ENCODE measurements at regions not wholly inside any gene's neighbourhood (a gene's known extent, or its start where the extent isn't known, plus 50 kb on each side); places are given as distances from the start of the nearest gene placed in this dataset.

DNA sequence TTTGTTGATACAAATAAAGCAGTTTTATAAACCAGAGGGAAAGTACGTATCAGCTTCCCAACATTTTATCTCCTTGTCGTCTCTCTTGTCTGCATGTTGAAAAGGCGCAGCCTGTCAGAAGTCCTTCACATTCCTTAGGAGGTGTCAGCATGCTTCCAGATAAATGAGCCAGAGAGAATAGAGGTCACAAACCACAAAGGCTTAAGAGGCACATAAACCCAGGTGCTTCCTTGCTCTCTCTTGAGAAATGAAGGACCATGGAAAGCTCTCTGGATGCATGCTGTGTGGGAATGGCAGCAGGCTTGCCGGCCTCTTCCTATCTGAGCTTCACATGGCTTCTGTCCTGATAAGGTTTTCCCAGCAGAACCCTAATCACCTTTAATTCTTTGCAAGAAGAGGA is 448.5 kb downstream of the XPNPEP1 start:
- DNase-seq, result no peak

DNA sequence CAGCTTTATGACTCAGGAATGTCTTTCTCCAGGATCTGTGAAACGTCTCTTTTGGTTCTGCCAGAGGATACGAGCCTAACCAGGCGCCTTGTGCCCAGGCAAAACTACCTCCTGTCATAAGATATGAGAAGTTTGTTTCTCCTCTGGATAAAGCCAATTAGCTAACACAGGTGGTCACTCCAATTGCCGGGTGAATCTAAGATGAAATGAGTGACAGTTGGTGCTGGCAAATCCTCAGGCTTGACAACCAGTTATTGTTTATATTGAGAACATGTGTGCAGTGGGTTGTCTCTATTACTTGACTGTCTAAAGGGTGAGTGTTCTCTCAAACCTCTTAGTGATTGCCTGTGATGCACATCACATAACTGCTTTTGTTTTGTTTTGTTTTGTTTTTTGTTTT is 449.1 kb downstream of the XPNPEP1 start:
- no peak for DNase-seq

DNA sequence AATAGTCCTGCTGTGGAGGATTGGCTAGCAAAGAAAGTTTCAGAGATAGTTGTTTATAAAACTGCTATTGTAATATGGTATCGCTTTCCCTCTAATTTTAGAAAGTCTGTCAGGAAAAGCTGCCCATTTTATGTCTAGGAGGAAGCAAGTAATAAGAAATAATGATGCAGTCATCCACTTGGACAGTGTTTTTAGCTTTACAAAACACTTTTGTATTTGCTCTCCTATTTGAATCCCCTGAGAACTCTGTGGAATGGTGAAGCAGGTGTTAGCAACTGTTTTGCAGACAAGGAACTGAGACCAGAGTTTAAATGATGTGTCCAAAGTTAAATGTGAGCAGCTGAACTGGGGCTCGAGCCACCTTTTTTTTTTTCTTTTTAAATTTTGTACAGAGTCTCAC is 455.8 kb downstream of the XPNPEP1 start:
- DNase-seq, result no peak

DNA sequence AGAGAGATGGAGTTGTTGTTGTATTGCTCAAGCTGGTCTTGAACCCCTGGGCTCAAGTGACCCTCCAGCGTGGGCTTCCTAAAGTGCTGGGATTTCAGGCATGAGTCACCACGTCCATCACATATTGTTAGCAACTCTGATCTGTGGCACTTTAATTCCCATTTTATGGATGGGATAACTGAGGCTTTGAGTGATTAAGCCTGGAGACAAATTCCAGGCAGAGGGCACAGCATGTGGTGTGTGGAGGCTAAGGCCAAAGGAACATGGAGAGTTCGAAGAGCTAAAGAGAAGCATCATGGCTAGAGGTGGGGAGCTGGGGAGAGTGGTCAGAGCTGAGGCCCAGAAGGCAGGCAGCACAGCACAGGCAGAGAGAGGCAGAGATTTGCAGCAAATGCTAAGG is 458.4 kb downstream of the XPNPEP1 start:
- DNase-seq, result no peak

DNA sequence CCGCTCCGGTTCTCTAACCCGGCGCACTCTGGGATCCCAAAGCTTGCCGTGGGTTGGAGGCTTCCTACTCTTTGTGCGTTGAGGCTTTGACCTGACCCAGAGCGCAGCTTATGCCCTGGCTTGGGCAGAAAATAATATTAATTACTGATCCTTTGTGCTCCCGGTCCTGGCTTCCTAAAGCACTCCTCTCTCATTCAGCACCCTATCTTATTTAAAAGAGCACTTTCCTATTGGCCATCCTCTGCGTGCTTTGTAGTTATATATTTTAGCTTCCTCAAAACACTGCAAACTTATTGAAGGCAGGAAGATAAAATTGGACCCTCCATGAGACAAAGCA is 466.0 kb downstream of the XPNPEP1 start:
- DNase-seq, result no peak

DNA sequence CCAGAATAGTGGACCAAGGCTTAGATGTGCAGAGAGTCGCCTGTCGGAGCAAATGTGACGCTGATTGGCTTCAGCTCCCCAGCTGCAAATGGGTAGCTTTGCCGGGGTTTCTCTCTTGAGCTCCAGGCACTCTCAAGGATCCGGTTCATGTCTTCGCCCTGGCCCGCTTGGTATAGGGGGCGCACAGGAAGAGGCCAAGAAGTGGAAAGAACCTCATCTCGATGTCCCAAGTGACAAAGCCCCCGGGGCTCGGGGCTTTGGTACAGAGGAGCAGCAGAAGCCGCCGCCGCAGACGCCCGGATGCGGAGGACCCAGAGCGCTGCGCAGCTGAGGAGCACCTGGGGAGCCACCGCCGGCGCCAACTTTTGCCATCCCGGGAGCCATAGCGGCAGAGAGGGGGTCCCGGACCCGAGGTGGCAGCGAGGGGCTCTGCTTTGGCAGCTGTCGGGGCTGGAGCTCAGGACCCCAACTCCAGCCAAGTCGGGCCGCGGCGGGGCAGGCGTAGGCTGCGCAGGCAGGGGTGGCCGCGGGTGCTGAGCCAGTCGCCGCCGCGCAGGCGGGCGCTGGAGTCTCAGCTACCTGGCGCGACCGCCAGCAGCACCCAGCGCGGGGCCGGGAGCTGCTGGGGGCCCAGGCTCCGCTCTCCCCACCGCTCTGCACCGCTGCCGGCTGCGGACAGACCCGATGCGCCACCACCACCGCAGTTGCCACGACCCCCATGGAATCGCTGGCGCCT is 466.6 kb downstream of the XPNPEP1 start:
- no peak for DNase-seq

DNA sequence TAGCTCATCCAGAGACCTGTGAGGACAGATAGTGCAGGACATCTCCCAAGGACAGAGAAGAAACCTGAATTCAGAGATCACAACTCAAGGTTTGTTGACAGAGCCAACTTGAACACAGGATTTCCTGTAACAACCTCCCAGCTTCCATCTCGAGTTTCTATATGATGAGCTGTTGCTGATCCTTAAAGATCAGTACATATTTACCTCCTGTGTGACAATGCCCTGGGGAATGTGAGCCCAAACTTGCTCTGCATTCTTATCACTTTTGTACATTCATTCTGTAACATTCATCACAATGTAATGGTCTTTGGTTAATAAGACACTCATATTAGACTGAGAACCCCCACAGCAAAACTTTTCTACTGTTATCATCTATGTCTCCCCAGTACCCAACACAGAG is 468.6 kb downstream of the XPNPEP1 start:
- DNase-seq, result no peak

DNA sequence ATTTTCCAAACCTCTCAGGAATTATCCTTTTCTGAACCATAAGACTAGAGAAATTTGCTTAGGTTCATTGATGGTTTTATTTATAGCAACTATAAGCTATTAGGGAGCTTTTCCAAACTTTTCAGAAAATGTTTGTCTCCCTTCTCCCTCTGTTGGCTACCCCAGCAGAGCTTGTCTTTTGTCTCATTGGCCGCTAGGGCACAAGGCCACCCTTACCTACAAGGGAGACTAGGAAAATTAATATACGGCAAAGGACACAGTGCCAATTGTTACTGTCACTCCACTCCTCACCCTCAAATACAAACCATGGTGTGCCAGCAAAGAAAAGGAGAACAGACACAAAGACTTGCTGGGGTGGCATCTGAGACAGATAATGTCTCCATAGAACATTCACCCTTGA is 471.4 kb downstream of the XPNPEP1 start:
- no peak for DNase-seq

DNA sequence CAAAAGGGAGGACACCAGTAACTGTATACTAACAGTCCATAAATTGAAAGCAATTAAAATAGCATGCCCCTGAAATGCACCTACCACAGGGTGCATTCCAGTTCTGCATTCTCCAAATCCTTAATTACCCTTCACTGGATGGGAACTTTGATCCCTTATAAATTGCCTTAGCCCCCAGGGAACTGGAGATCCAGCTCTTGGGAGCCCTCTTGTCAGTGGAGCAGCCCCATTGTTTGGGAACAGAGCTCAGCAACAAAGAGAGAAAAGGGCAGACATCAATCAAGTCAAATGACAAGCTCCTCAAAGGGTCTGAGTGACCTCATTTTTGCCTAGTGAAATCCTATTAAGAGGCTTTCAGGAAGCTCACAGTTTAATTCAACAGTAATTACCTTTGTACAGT is 472.6 kb downstream of the XPNPEP1 start:
- DNase-seq, result no peak

DNA sequence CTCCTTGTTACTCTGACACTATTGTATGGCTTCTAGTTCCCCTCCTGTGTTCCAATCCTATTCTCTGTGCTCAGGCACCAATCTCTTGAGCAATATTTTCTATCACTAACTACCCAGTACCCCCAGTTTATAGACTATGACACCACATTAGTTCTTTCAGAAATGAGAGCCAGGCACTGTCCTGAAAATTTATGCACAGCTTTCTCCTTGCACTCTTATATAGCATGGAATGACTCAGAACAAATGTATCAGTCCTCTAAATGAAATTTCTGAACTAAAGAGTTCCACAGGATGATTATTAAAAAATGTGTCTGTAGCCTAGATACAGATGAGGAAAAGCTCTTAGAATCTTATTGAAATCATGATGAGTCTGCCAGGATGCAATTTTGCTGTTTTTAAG is 489.9 kb downstream of the XPNPEP1 start:
- DNase-seq, result no peak

DNA sequence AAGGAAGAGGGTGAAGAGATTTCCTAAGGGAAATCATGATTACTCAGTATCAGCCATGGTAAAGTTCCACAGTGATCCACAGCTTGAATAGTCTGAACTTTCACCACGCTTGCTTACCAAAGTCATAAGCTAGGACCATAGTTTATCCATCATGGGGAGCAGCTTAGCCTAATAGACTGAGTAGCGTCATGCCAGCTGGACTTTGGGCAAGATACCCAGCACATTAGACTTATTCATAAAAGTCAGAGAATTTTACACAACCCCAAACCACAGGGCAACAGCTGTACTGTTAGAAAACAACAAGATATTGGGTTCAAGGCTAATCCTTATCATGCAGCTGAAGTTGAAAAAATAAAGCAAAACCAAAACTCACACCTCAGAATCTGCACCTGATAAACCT is 491.0 kb downstream of the XPNPEP1 start:
- DNase-seq, result no peak

DNA sequence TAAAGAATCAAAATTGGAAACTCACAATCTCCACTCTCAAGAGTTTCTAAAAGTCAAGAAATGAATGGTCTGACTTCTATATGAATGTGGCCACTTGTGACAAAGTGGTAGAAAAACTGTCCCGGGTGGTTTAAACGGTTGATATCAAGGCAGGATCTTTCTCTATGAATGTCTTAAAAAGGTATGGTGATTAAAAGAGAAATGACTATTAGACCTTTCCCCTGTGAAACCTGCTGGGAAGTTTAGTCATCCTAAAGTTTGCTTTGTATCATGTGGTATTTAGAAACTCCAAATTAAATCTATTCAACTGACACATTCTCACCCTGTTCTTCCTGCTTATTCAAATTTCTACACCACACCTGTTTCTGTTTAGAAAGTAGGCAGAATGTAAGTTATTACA is 492.5 kb downstream of the XPNPEP1 start:
- no peak for DNase-seq

DNA sequence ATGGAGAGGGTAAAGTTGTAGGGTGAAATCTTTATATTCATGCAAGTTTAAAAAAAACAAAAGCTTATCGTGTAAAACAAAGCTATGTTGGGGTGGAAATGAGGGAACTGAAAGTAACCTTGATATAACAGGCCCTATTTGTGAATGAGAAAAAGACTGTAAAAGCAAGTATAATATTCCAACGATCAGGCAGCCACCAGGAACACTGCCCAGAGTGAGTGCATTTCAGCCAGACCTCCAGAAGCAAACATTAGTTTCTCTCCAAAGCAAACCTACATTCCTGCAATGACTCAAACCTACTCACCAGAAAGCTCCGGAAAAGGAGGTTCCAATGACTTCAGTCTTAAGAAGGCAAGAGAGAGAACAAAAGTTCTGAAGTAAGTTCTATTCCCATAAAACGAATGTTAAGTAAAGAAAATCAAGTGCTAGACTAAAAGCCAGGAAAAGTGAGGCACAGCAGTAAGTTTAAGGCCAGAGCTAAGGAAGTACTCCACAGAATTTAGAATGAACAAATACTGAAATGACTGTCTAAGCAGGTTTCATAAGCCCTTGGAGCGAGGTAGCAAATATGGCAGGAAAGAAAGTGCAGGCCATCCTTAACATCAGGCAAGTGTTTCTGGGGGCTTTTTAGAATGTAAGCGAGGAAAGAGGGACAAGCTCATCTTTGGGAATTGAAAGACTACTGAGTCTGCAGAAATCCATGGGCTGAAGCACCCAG is 493.1 kb downstream of the XPNPEP1 start:
- DNase-seq, result no peak

DNA sequence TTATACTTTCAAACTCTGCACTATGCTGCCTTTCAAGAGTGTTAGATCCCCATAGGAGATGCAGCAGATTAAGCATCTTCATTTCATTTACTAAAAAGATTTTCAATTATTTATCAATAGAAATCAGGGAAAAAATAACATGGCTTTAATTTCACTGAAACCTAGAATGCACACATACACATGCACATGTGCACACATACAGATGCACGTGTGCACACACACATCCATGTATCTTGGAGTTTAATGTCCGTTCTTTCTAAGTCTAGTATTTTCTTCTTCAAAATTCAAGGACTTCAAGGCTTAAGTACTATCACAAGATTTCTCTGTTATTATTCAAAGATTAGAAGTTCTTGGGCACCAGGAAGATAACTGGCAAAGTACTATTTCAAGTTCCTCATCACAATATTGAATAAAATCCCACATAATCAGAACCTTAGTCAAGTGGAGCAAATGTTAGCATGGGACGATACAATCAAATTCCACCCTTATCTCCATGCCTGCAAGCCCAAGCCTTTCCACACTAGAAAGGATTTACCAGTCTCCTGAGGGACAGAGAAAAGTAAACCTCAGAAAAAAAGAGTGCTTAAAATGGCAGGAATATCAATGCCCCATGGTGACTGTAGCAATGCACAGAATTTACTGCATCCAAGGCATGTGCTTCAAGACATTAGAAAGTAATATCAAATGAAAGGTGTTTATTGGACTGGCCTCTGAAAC is 494.4 kb downstream of the XPNPEP1 start:
- no peak for DNase-seq

DNA sequence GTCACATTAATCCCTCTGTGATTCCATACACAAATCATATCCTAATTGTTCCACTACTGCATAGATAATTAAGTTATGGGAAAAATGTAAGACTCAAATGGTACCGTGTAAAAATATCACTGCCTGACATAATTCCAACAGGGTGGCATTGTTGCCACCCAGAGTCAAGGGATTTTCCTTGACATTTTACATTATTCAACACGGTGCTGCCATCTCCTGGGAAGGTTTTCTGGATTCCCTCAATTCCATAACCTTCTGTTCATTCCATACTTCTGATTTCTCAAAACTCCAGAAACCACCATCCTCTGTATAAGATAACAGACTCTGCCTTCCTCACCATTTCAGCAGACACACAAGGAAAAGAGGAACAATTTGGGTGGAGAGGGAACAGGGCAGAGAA is 495.9 kb downstream of the XPNPEP1 start:
- DNase-seq, result no peak

DNA sequence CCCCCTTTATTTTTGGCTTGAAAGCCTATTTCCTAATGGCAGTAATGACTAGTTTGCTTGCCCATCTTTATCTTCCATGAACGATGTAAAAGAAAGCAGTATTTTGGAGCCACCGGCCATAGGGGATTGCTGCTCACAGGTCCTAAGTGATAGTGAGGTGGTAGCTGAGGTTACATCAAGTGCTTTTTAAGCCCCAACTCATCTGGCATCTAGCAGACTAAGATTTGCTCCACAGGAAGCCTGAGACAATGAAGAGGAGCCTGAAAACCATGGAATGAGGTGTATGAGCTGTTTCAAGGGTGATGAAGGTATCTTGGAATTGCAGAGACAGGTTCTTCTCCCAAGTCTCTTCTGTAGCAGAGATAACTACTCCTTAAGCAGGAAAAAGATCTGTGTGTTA is 496.3 kb downstream of the XPNPEP1 start:
- DNase-seq, result no peak

DNA sequence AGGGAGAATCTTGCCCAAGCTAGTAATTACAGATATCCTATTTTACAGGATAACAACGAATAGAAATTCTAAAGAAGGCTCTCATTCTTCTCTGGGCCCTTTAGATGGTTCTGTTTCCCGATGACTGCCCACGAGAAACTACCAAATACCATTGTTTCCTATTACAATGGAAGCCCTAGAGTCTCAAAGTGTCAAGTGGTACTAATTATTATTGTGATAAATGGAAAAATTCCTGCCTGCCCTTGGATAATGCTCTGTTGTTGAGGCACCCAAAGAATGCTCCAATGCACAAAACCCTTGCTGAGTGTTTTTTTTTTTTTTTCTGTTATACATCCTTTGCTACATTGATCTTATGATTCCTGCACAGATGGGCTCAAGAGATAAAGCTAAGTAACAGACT is 504.5 kb downstream of the XPNPEP1 start:
- DNase-seq, result no peak

DNA sequence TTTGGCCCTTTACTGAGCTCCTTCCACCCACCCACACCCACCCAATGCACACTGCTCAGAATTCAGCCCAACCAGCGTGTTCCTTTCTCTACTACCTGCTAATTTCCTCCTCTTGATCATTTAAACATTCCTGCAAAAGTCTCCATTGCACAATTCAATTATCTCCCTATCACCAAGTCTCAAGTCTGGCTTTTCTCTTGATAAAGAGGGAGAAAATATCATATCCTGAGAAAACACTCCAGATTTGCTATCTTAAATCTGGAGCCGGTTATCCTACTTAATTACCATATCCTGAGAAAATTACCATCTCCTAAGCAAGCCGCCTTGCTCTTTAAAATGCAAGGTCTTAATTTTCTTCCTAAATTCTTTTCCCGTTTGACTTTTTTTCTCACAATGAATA is 505.5 kb downstream of the XPNPEP1 start:
- DNase-seq, result no peak

DNA sequence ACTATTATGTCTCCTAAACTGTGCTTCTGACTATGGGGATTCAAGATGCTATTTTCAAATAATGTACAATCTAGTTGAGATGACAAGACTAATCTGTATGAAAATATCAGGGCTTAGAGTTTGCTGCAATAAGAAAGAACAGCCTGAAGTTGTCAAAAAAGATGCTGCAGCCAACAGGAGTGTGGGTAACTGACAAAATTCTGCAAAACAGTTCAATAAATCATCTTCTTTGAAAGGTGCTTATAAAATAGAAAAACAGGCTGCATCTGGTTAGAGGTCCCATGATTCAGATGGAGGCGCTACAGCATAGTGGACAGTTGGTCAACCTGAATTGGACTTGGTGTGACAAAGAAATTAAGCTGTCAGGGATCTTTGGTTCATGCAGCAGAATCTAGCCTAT is 511.0 kb downstream of the XPNPEP1 start:
- no peak for DNase-seq

DNA sequence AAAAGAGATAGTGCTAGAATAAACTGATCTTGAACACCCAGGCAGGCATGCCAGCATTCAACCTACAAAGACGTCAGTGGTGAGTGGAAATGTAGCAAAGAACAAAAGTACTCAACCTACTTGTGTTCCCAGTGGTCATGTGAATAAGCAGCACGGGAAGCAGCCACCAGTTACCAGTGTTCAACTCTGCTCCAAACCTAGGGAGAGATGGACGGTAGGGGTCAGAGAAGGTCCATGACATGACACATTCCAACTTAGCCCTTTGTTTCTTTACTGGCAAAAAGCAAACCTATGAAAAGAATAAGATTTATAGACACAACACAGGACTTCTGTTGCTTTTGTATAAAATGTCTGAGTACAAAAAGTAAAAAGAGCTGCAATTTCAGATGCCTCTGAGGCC is 511.4 kb downstream of the XPNPEP1 start:
- DNase-seq, result no peak

DNA sequence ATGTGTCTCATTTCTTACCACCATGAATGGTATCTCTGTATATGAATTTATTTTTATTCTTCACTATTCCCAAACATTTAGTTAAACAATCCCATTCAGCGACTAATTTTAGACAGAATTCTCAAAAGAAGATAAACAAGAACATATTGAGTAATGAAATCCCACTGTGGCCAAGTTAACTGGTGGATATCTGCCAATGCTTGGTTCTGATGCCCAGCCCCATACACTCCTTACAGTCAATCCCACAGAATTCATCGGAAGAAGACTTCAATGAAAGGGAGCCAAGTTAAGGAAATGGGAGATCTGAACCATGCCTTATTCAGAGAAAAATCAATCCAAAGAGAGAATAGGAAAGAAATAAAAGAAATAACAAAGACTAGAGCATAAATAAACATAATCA is 518.0 kb downstream of the XPNPEP1 start:
- DNase-seq, result no peak

DNA sequence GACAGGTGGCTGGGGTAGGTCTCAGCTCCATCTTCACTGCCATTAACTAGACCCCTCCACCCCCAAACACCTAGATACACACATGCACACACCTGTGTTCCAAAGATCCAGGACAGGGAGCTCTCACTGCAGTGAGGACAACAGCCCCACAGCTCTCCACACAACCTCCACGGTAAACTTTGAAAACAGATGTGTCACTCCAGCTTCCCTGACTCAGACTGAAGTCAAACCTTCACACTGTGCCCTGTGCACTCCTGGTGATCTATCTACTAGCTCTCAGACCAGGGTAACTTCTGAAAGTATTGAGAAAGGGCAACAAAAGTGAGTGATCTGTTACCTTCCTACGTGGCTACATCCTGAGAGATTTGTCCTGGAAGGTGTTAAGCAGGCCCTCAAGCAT is 519.8 kb downstream of the XPNPEP1 start:
- no peak for DNase-seq

DNA sequence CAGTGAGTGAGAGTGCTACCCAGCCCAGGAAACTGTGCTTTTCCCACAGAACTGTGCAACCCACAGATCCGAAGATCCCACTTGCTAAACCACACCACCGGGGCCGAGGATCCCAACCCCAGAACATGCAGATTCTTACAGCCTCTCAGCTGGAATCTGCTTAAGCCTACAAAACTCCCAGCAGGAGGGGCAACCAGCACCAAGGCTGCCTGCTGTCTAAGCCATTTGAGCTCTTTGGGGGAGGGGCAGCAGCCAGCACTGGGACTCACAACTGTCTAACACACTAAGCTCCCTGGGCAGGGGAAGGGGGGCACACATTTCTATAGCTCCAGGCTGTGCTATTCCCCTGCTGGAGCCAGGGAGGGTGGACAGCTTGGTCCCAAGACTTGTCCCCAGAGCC is 529.9 kb downstream of the XPNPEP1 start:
- no peak for DNase-seq

DNA sequence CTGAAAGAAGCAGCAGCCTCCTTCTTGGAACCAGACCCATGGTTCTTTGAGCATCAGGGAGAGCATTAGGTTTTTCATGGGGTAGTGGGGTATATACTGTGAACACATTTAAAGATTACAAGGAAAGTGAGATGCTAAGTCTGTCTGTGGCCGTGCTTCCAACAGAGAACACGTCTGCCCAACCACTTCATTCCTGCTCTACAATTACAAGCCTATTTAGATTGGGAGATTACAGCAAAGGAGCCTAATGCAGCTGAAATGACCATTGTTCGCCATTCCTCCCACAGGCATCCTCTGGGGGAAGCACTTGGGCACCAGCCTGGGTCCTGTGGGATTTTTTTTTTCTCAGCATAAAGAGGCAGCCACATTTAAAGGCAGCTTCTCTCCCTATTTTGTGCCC is 536.4 kb downstream of the XPNPEP1 start:
- DNase-seq, result no peak
